Kasumi-1 (cell line): ENCODE measurements at regions not wholly inside any gene's neighbourhood (a gene's known extent, or its start where the extent isn't known, plus 50 kb on each side); places are given as distances from the start of the nearest gene placed in this dataset.
"Not testable (repeated sequence)": the region's sequence is repeated elsewhere in the genome, so short reads cannot be mapped to it uniquely, and the experiment has no call there.

ENCODE experiments used
- DNase-seq, 2 experiments: peaks; one replicate each; lab custom pipeline; 2025; lab: John Stamatoyannopoulos, UW

DNA sequence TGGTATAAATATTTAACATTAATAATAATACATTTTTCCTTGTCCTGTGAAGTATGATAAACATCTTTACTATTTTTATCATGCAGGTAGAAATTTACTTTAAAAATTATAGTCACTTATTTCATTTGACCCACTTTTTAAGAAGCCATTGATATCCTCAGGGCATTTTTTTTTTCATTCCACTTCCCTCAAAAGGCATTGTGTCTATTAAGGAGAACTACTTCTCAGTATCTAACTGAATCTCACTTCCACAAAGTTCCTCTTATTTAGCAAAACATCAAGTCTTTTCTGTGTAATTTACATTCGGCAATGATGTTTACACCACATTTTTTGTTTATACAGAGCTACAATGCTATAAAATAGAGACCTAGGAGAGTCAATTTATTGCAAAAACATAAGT is 388.2 kb upstream of the AKR1E2 start:
- no peak for DNase-seq

DNA sequence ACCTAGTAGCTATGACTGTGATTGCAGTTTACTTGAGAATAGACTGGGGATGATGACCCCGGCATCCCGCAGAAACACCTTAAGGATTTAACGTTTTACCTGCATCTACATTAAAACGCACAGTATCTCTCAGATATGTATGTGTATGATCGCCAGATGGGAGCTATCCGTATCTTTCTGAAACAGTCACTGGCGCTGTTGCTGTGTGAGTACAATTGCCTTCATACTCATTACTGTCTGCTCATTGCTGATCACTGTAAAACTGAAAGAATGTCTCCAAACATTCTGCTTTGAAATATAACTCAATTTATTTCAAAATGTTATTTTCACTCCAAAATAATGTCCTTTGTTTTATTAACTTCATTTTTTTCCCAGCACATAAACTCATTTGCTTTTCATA is 388.9 kb upstream of the AKR1E2 start:
- no peak for DNase-seq

- no peak for DNase-seq
Observed at GRCh38 chr10:4436103-4436502, 389.9 kb upstream of the AKR1E2 start.

- DNase-seq: no peak
Observed at GRCh38 chr10:4434516-4435071, 391.4 kb upstream of the AKR1E2 start.

DNA sequence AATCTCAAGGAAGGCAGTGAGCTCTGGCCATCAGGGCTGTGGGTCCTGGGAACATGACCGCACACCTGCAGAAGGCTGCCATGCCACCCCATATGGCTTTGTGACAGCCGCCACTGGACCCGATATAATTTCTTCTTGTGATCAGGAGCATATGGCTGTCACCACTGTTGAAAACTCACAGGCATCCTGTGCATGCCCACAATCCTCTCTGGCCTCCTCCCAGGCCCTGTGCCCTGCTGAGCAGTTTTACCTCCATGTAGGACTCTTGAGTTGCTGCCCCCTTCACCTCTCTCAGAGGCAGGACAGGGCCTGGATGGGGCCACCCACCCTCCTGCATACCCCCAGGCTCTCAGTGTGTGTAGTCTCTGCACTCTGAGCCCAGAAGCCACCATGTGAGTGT is 391.9 kb upstream of the AKR1E2 start:
- no peak for DNase-seq

GRCh38 chr10:4431114-4431863 is 394.7 kb upstream of the AKR1E2 start:
- no peak for DNase-seq

GRCh38 chr10:4429571-4429970 is 396.4 kb upstream of the AKR1E2 start:
- DNase-seq: no peak

DNA sequence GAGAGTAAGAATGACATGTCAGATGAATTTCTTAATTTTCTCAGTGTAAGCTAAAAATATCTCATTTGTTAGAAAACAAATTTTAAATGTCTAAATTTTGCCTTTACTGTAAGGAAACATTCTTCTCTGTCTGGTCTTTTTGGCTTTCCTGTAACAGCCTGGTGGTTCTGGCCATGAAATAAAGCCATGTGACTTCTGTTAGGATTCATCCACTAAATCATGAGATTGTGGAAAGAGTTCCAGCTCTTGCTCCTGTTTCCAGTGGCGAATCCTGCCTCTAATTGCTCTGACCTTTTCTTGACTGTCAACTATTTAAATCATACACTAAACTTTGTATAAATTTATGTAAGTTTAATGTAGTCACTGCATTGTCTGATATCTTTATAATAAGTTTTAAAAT is 398.5 kb upstream of the AKR1E2 start:
- DNase-seq: no peak

DNA sequence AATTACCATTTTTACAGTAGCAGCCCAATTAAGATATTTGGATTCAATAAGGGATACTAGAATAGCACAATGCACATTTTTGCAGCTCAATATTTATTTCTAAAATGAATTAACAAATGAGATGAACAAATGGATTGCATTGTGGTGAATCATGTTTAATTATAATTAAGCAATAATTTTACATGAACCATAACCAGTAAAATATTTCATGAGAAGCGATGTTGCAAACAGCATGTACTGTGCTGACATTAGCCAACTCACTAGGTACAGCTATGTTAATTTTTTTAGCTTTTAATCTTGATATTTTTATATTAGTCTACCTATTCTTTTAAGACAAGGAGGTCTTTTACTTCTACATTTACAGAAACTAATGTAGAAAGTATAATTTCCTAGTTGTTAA is 399.1 kb upstream of the AKR1E2 start:
- DNase-seq: no peak

GRCh38 chr10:4409319-4409718 is 416.7 kb upstream of the AKR1E2 start:
- DNase-seq: no peak

DNA sequence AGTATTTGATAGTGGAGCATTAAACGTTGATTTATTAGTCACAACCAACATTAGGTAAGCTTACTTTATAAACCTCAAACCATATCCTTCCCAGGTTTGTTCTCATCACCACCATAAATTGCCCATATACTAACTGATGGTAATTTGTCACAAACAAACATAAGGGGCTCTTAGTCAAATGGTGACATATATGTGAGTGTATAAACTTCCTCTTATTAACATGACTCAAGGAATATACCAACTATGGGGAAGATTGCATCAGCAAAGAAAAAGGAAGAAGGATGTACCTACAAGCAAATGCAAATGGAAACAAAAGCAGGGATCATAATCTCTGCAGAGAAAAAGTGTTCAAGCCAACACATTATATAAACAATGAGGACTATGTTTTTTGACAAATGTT is 418.2 kb upstream of the AKR1E2 start:
- DNase-seq: peak; percentile 53 to 65

- no peak for DNase-seq
Observed at GRCh38 chr10:4405828-4406227, 420.2 kb upstream of the AKR1E2 start.

DNA sequence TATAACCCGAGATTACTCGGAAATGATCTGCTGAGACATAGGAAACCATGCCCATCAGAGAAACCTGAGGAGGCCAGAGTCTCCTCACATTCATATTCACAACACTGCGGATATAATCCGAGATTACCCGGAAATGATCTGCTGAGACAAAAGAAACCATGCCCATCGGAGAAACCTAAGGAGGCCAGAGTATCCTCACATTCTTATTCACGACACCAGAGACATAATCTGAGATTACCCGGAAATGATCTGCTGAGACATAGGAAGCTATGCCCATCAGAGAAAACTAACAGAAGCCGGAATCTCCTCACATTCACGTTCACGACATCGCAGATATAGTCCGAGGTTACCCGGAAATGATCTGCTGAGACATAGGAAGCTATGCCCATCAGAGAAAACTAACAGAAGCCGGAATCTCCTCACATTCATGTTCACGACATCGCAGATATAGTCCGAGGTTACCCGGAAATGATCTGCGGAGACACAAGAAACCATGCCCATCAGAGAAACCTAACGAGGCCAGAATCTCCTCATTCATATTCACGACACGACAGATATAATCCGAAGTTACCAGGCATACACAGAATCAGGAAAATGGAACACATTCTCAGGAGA is 422.3 kb upstream of the AKR1E2 start:
- no peak for DNase-seq

DNA sequence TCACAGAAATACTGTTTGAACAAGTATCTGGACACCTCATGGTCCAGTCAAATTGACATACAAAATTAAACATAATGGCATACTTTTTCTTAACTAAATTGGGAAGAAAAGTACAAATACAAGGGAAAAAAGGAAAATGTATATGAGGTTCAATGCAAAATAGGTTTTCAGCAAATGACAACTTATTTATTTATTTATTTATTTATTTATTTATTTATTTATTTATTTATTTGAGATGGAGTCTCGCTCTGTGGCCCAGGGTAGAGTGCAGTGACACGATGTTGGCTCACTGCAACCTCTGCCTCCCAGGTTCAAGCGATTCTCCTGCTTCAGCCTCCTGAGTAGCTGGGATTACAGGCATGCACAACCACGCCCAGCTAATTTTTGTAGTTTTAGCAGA is 424.9 kb upstream of the AKR1E2 start:
- not testable (repeated sequence) for DNase-seq

DNA sequence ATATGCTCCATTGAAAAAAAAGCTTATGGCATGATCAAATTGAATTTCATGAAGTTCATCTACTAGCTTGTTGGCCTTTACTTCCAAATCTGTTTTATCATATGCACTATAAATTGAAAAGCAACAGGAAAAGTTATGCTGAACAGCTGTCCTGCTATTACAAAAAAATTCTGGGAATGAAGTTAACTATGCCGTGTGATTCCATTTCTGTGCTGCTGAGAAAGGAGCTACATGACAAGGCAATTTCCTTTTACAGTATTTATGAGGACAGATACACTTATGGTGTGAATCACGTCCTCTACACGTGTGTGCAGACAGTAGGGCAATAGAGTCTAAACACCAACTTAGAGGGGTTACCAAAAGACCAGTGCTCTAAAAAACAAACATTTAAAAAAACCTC is 426.5 kb upstream of the AKR1E2 start:
- DNase-seq: no peak

GRCh38 chr10:4398602-4399001 is 427.4 kb upstream of the AKR1E2 start:
- DNase-seq: no peak

- no peak for DNase-seq
Observed at GRCh38 chr10:4397337-4397736, 428.7 kb upstream of the AKR1E2 start.

DNA sequence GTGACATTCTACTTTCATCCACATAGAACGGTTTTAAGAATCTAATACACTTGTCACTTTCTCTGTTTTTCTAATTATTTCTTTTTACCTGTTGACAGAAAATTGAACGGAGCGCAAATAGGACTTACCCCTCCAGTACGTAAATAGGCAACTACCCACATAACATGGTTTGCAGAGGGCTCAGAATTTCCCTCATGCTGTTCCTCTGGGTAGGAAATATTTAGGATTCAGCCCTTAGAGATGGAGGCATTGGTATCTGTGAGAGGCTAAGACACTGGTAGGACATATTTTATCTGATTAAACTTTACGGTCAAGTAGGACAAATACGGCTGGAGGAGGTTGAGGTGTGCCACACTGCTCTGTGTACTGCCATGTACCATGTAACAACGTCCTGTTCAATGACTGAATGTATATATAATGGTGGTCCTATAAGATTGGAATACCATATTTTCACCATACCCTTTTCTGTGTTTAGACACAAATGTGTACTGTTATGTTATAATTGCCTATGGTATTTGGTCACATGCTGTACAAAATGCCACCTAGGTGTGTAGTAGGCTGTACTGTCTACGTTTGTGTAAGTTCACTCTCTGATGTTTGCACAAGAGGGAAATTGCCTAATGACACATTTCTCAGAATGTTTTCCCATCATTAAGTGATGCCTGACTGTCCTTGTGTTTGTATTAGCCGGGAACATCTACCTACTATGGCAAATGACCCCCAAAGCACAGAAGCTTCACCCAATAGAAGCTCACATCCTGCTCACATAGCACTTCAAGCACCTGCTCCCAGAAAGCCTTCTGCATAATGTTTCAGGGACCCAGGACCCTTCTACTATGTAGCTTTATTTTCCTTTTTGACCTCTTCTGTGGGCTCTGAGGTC is 429.4 kb upstream of the AKR1E2 start:
- DNase-seq: no peak

GRCh38 chr10:4395731-4396130 is 430.3 kb upstream of the AKR1E2 start:
- no peak for DNase-seq

DNA sequence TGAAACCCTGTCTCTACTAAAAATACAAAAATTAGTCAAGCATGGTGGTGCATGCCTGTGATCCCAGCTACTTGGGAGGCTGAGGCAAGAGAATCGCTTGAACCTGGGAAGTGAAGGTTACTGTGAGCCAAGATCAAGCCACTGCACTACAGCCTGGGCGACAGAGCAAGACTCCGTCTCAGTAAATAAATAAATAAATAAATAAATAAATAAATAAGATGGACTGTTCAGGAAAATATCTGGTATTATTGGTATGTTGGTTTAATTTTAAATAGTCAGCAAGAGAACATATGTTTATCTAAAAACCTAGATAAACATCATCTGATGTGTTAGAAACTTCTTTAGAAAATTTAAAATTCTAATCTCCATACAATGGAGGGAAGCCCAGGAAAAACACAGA is 431.6 kb upstream of the AKR1E2 start:
- DNase-seq: not testable (repeated sequence)

DNA sequence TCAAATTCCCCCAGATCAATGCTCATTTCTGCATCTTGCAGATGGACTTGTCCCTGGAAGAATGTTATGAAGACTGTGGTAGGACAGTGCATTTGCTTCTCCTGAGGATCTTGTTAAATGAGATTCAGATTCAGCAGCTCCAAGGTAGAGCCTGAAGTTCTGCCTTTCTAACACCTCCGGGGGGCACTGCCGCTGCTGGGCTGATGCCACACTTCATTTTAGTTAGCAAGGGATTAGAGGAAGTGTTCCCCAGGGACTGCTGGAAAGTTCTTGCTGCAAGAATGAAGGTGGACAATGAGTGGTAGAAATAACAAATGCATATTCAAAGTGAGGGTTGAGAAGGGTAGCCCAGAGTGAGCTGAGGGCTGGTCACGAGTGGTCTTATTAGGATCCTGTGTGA is 434.3 kb upstream of the AKR1E2 start:
- no peak for DNase-seq

DNA sequence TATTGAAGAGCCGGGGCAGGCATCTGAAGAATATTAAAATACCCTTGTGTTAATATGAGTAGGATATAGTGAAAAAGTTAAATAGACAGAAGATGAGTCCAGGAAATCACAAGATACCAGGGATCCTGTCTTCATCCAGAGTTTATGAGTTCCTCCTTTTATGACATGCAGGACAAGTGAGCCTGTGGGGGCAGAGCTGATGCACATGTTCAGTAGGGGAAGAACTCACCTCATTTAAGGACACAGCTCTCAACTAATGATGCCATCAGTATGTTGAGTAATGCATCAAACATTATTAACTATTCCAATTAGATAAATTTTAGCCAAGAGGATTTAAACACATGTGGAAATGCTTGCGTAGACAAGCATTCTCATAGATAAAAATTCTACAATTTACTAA is 435.8 kb upstream of the AKR1E2 start:
- DNase-seq: no peak
